NCI-H2227 treated with DMSO at 0.1 percent for 48 hours (cell line): ENCODE measurements at regions not wholly inside any gene's neighbourhood (a gene's known extent, or its start where the extent isn't known, plus 50 kb on each side); places are given as distances from the start of the nearest gene placed in this dataset.
"Not testable (repeated sequence)": the region's sequence is repeated elsewhere in the genome, so short reads cannot be mapped to it uniquely, and the experiment has no call there.

ENCODE experiments used
- DNase-seq: peaks from one replicate; lab custom pipeline; 2025; lab: John Stamatoyannopoulos, UW

GRCh38 chr3:84679211-84679610 is 279.6 kb upstream of the CADM2 start:
- no peak for DNase-seq

DNA sequence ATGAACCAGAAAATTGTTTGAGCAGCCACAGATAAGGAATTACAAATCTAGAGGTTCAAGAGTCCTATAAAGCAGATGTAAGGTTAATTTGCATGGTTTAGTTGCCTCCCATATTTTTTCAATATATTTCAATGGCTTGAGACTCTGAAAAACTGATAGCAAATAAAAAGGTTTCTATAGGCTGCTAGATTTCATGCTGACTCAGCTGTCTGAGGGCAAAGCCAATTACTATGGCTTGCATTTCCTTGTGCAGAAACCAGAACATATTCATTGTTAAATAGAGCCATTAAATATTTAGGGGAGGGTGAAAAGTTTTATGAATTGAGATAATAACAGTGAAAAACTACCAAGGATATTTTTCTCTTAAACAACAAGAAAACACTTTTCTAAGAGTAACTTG is 278.1 kb upstream of the CADM2 start:
- DNase-seq, result no peak

GRCh38 chr3:84683493-84683892 is 275.3 kb upstream of the CADM2 start:
- DNase-seq, result no peak

GRCh38 chr3:84685467-84685866 is 273.3 kb upstream of the CADM2 start:
- DNase-seq, result no peak

DNA sequence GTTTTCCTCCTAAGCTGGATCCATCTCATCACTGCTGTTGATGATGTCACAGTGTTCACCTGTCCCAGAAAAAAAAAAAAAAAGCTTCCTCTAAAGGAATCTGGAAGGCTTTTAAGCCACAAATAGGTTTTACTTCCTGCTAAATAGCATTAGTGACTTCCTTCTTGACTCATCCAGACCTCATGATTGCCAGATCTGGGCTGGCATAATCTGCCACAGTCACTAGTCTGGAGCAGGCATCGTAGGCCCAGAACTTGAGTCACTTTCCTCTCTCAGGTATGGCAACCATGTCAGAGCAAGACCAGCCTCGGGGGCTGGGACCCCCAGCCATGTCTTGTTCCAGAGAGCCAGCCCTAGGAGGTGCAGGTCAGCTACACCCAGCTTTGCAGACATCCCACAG is 266.5 kb upstream of the CADM2 start:
- DNase-seq, result no peak

GRCh38 chr3:84710288-84710687 is 248.5 kb upstream of the CADM2 start:
- DNase-seq, result not testable (repeated sequence)

GRCh38 chr3:84717894-84718293 is 240.9 kb upstream of the CADM2 start:
- no peak for DNase-seq

GRCh38 chr3:84724877-84725276 is 233.9 kb upstream of the CADM2 start:
- no peak for DNase-seq

DNA sequence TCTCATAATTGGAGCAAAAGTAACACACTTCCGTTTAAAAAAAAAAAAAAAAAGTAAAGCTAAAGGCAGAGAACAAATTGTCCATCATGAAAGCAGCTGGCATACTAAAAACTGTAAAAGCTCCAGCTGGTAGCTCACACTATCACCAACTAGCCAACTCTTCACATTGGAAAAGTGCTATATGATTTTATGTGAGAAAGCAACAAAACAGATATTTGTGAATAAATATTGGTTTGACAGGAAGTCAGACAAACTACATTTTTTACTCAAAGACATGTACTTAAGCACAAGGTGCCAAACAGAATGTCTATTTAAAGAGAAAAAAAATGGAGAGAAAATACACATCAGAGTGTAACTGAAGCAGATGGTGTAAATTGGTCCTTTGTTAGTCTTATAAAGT is 231.2 kb upstream of the CADM2 start:
- DNase-seq, result no peak

DNA sequence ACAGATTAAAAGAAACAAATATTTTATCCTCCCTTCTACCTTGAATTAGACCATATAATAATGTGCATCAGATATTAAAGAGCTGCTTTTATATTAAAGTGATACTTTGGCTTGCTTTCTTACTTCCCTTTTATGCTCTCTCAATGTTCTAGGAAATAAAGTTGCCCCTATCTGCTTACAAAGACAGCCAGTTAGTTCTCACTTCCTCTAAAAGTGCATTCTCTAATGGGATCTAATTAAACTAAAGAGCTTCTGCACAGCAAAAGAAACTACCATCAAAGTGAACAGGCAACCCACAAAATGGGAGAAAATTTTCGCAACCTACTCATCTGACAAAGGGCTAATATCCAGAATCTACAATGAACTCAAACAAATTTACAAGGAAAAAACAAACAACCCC is 224.1 kb upstream of the CADM2 start:
- not testable (repeated sequence) for DNase-seq

DNA sequence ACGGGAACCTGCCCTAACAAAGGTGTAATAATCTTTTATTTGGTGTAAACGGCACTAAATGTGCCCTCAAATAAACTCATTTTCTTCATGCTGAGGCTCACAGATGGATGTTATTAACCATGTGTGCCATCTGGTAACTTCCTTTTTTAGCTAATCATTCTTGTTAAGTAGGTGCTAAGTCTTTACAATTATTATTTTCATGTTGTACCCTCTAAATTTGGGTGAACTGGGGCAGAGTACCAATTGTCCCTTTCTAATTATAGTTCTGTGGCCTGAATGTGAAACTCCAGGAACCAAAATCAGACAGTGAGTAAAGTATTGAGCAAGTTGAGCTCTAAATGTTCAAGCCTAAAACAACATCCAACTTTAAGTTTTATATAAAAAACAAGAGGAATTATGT is 220.7 kb upstream of the CADM2 start:
- DNase-seq, result no peak

DNA sequence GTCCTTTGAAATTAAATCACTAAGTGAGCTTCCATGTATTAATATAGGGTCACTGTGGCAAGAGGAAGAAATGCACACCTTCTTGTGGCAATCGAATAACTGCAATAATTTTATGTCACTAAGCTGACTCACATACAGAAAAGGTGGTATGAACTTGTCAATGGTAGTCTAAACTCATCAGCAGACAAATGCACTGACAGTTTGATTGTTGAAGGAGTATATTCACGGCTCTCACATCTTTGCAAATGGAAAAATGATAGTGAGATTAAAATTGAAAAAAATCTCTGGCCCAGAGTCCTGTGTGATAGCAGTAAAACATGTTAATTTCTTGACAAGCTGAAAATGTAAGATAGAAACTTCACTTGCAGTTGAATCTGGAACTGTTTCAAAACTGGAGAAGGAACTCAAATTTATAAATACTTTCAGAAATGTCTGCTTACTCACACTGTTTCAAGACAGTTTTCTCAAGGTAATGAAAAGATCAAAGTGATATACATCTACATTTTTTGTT is 215.8 kb upstream of the CADM2 start:
- DNase-seq, result no peak

GRCh38 chr3:84744130-84744529 is 214.7 kb upstream of the CADM2 start:
- no peak for DNase-seq

- DNase-seq, result no peak
Measured at GRCh38 chr3:84755860-84756259, 202.9 kb upstream of the CADM2 start.

- DNase-seq, result no peak
Measured at GRCh38 chr3:84759361-84759760, 199.4 kb upstream of the CADM2 start.

- no peak for DNase-seq
Measured at GRCh38 chr3:84772841-84773240, 185.9 kb upstream of the CADM2 start.

DNA sequence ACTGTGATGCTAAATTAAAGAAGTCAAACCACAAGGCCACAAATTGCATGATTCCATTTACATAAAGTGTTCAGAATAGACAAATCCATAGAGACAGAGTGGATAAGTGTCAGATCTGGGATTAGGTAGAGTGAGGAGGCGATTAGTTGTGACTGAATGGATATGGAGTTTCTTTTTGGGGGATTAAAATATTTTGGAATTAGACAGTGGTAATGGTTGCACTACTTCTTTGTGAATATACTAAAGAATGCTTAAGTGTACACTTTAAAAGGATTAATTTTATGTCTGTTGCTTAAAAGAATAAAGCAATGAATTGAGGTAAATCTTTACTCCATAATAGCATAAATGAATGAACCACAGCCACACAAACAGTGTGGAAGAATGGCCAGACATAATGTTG is 175.5 kb upstream of the CADM2 start:
- no peak for DNase-seq

GRCh38 chr3:84789961-84790360 is 168.8 kb upstream of the CADM2 start:
- DNase-seq, result no peak

DNA sequence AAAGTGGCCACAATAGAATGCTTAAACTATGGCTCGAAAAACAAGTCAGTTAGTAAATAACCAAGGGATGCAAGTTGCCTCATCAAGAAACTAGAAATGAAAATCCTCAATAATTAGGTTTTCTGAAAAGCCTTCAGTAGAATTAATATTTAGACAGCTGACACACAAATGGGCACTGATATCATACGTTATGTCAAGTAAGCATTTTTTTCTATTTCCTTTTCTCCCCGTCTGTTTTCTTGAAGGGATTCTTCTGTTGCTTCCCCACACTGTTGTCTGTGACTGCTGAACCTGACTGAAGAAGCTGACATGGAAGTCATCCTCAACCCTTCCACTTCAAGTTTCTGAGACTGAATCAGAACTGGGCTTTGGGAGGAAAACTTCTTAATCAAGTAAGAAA is 151.8 kb upstream of the CADM2 start:
- DNase-seq, result no peak

GRCh38 chr3:84820126-84820525 is 138.7 kb upstream of the CADM2 start:
- no peak for DNase-seq

- DNase-seq, result no peak
Measured at GRCh38 chr3:84820906-84821305, 137.9 kb upstream of the CADM2 start.

DNA sequence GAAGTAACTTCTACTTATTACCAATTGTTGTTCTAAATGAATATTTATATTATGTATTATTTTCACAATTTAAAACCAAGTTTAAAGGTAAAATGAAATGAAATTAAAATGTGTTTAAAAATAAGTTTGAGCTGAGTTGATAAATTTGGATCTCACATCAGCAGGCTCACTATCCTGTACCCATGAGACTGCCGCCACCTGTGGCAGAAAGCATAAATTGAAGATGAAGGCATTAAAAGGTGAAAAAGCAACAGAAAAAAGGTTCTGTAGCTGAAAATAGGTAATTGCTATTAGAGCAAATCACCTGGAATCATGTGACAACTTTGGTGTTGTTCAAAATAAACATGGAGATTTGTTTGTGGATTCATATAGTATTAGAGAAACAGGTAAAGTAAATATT is 133.0 kb upstream of the CADM2 start:
- DNase-seq, result no peak

DNA sequence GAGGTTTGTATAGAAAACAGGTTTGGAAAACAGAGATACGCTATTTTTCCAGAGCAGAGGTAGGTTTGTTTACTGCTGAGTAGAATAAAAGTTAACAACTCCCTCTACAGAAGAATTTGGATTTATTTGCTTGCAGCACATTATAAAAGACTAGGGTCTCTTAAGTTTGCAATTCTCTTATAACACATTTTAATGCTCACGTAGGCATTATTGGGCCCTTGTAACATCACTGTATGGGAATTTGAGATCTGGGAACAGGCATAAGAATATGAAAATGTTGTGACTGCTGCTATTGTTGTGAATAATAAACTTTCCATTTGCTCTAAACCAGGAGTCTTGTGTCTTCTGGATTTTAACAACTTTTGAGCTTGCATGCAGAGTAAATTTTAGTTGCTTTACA is 128.3 kb upstream of the CADM2 start:
- DNase-seq, result no peak

DNA sequence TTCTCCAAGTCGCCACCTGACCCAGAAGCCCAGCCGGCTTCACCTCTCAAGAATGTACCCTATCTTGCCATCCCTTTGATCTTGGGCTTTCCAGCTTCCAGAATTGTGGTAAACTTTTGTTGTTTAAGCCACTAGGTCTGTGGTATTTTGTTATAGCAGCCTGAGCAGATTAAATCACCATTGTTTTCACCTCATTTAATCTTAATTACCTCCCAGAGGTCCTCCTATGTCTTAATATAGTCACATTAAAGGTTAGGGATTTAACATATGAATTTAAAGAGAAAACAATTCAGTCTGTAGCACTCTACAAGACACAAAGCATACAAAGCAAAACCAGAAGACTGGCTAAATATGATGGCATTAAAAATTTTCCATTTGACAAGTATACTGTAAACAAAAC is 123.4 kb upstream of the CADM2 start:
- DNase-seq, result no peak

DNA sequence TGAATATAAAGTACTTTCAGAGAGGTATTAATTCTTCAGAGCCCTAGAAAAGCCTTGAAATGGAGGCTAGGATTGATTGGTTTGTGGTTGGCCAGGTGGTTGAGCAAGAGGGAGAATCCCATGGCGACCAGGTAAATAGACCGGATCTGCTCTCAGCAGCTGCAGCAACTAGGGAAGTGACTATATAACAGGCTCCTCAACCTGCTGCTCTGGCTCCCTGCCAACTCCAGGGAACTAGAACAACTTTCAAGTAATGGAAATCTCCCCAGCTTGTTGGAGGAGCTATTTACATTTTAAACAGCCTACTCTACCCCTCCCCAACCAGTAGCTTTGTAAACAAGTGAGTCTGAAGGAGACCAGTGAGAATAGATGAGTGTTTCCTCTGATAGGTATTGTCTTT is 121.8 kb upstream of the CADM2 start:
- no peak for DNase-seq
